Kidney epithelial cell (primary cell): ENCODE measurements at regions not wholly inside any gene's neighbourhood (a gene's known extent, or its start where the extent isn't known, plus 50 kb on each side); places are given as distances from the start of the nearest gene placed in this dataset.

Experiments used
- DNase-seq: peaks from one replicate; pipeline ENCODE4 v3.0.0-alpha.2; 2010; ENCODE audit warnings: low read depth
- H3K27me3 ChIP-seq: 2 replicates; pipeline ENCODE4 v1.6.0; 2011; ENCODE audit warnings: low read length; ENCODE audit not compliant: control insufficient read depth, insufficient read depth
- H3K36me3 ChIP-seq: 2 replicates; pipeline ENCODE4 v1.5.1; 2011; ENCODE audit warnings: low read length; ENCODE audit not compliant: control insufficient read depth, insufficient read depth
- H3K4me3 ChIP-seq: 2 replicates; pipeline ENCODE4 v1.5.1; 2011; ENCODE audit warnings: low read depth, mild to moderate bottlenecking, control low read depth, low read length
- TF ChIP-seq, protein P1 (sequence below): IDR thresholded peaks from 2 replicates; pipeline ENCODE4 v1.5.1; 2011; ENCODE audit warnings: mild to moderate bottlenecking, moderate library complexity, low read length, control low read depth, inconsistent platforms; ENCODE audit not compliant: insufficient read depth, poor library complexity, severe bottlenecking

DNA sequence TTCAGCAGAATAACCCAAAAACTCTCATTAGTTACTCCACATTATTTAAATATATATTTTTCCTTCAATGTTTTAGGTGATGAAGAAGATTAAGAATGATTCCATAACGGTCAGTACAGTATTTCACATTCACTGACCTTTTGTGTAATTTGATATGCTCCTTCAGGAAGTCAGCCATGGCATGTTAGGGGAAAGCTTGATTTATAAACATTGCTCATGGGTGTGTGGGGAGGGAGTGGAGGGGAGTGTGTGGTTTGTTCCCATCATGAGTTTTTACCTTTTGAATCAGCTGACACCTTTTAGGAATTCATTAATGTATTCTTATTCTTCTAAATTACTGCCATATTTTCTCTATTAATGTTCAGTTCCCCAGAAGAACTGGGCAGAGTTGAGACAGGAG lies 240.2 kb downstream of the ATG4C start:
- Histone ChIP-seq H3K27me3 (peaks cover 3% of the 10 kb centered on the region), H3K4me3 (no peak overlapping the region), H3K36me3 (no peaks in the 10 kb centered on the region)
- TF ChIP-seq, protein P1, sequence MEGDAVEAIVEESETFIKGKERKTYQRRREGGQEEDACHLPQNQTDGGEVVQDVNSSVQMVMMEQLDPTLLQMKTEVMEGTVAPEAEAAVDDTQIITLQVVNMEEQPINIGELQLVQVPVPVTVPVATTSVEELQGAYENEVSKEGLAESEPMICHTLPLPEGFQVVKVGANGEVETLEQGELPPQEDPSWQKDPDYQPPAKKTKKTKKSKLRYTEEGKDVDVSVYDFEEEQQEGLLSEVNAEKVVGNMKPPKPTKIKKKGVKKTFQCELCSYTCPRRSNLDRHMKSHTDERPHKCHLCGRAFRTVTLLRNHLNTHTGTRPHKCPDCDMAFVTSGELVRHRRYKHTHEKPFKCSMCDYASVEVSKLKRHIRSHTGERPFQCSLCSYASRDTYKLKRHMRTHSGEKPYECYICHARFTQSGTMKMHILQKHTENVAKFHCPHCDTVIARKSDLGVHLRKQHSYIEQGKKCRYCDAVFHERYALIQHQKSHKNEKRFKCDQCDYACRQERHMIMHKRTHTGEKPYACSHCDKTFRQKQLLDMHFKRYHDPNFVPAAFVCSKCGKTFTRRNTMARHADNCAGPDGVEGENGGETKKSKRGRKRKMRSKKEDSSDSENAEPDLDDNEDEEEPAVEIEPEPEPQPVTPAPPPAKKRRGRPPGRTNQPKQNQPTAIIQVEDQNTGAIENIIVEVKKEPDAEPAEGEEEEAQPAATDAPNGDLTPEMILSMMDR, result no peak
- no peak for DNase-seq

DNA sequence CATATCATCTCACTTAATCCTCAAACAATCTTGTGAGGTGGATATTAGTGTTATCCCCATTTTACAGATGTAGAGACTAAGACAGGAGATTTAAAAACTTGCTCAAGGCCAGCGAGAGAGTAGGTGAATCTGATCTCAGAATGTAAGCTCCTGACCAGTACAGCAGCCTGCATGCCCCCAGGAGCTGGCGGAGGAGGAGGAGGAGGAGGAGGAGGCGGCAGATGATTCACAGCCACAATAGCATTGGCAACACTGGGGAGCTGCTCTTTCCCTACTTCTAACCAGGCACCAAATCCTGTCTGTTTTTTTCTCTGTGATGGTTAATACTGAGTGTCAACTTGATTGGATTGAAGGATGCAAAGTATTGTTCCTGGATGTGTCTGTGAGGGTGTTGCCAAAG lies 243.2 kb downstream of the ATG4C start:
- no peak for DNase-seq
- Histone ChIP-seq H3K36me3 (no peaks in the 10 kb centered on the region), H3K4me3 (no peak overlapping the region), H3K27me3 (peaks cover 3% of the 10 kb centered on the region)
- TF ChIP-seq, protein P1, result no peak

DNA sequence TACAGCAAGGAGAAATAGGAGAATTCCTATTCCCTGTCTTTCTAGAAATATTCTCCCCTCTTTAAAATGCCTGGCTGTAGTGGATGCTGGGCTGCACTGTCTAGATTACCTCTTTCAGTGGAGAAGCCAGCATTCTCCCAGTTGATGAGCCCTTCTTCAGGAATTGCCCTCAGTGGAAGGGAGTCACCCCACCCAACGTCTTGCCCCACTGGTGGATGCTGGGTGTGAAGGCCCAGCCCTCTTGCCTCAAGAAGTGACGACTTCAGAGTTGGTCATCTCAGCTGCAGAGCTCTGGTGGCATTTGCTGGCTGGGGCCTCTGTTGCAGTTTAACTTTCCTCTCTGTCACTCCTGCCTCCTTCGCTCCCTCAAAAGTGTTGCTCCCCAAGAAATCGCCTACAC lies 248.2 kb downstream of the ATG4C start:
- peaks cover 3% of the 10 kb centered on the region for H3K27me3 ChIP-seq
- TF ChIP-seq, protein P1, result no peak
- H3K36me3 ChIP-seq, result no peaks in the 10 kb centered on the region
- no peak overlapping the region for H3K4me3 ChIP-seq
- DNase-seq, result no peak

DNA sequence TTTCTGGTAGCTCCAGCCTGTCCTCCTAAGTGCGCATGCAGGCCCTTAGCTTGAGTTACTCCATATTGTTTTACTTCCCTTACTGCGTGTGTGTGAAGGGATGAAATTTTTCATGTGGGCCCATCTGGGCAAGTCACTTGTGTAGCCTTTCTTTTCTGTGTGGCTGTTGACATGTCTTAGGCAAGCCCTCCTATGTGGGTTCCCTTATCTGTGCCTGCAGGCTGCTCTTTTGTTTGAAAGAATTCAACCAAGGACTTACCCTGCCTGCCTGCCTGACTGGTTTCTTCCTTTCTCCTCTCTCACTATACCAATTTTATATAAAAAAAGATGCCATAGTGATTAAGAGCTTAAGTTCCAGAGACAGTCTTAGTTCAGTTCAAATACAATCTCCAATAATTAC lies 249.3 kb downstream of the ATG4C start:
- no peak for DNase-seq
- Histone ChIP-seq H3K36me3 (no peaks in the 10 kb centered on the region), H3K4me3 (no peak overlapping the region), H3K27me3 (peaks cover 3% of the 10 kb centered on the region)
- TF ChIP-seq, protein P1, result no peak

DNA sequence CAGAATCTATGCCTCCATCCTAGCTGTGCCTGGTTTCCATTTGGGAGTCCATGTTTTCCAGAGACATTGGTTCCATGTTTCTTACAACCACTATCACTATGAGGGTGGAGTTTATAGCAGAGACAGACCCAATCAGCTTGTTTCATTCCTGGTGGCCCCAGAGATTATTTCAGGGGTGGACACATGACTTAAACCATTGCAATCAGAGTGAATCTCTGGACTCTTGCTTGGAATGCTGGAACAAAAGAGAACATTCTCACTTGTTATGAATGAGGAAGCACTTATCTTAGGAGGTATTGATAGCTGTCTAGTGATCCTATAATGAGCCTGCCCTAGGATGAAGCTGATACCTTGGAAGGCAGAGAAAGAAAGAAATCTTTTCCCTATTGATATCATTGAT lies 250.3 kb downstream of the ATG4C start:
- no peak for DNase-seq
- Histone ChIP-seq H3K27me3 (no peaks in the 10 kb centered on the region), H3K4me3 (no peak overlapping the region), H3K36me3 (no peaks in the 10 kb centered on the region)
- TF ChIP-seq, protein P1, result no peak

DNA sequence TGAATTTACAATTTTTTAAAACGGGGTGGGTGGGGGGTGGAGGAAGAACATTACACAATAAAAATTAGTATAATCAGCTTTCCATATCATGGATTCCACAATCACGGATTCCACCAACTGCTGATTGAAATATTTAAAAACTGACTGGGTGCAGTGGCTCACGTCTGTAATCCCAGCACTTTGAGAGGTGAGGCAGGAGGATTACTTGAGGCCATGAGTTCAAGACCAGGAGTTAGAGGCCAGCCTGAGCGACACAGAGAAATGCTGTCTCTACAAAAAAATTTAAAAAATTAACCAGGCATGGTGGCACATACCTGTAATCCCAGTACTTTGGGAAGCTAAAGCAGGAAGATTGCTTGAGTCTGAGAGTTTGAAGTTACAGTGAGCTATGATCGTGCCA lies 254.7 kb downstream of the ATG4C start:
- TF ChIP-seq, protein P1, result no peak
- Histone ChIP-seq H3K36me3 (no peaks in the 10 kb centered on the region), H3K4me3 (no peak overlapping the region), H3K27me3 (no peaks in the 10 kb centered on the region)
- DNase-seq, result no peak
